HG03342 (cell line): ENCODE measurements at regions not wholly inside any gene's neighbourhood (a gene's known extent, or its start where the extent isn't known, plus 50 kb on each side); places are given as distances from the start of the nearest gene placed in this dataset.
"Not testable (repeated sequence)": the region's sequence is repeated elsewhere in the genome, so short reads cannot be mapped to it uniquely, and the experiment has no call there.

Source experiments
- ATAC-seq: cut with Tn5 transposase; IDR thresholded peaks from one replicate; pipeline ENCODE4 v1.9.1; 2021; ENCODE audit warnings: mild to moderate bottlenecking, moderate library complexity; ENCODE audit not compliant: unreplicated experiment

- peak; percentile 100 for ATAC-seq
Measured at GRCh38 chr1:223992456-223993246, 121.3 kb upstream of the FBXO28 start.

- ATAC-seq, result not testable (repeated sequence)
Measured at GRCh38 chr1:223991297-223991857, 122.5 kb upstream of the FBXO28 start.

GRCh38 chr1:223961985-223962384 is 116.2 kb upstream of the TP53BP2 start:
- ATAC-seq, result not testable (repeated sequence)

- ATAC-seq, result not testable (repeated sequence)
Measured at GRCh38 chr1:223952801-223953200, 107.1 kb upstream of the TP53BP2 start.

- ATAC-seq, result not testable (repeated sequence)
Measured at GRCh38 chr1:223951551-223951950, 105.8 kb upstream of the TP53BP2 start.

- ATAC-seq, result not testable (repeated sequence)
Measured at GRCh38 chr1:223949944-223950343, 104.2 kb upstream of the TP53BP2 start.

GRCh38 chr1:223948041-223948440 is 102.3 kb upstream of the TP53BP2 start:
- not testable (repeated sequence) for ATAC-seq

GRCh38 chr1:223936592-223936991 is 90.8 kb upstream of the TP53BP2 start:
- not testable (repeated sequence) for ATAC-seq

GRCh38 chr1:223931476-223931875 is 85.7 kb upstream of the TP53BP2 start:
- ATAC-seq, result not testable (repeated sequence)

- ATAC-seq, result not testable (repeated sequence)
Measured at GRCh38 chr1:223920805-223921204, 75.1 kb upstream of the TP53BP2 start.

GRCh38 chr1:223915476-223915875 is 69.7 kb upstream of the TP53BP2 start:
- ATAC-seq, result not testable (repeated sequence)

GRCh38 chr1:223913715-223914114 is 68.0 kb upstream of the TP53BP2 start:
- ATAC-seq, result not testable (repeated sequence)

GRCh38 chr1:223907943-223908587 is 62.3 kb upstream of the TP53BP2 start:
- not testable (repeated sequence) for ATAC-seq

GRCh38 chr1:223903221-223903620 is 57.5 kb upstream of the TP53BP2 start:
- ATAC-seq, result not testable (repeated sequence)

- not testable (repeated sequence) for ATAC-seq
Measured at GRCh38 chr1:223899775-223900174, 54.0 kb upstream of the TP53BP2 start.

GRCh38 chr1:223897097-223897496 is 51.4 kb upstream of the TP53BP2 start:
- not testable (repeated sequence) for ATAC-seq

- not testable (repeated sequence) for ATAC-seq
Measured at GRCh38 chr1:223895950-223896349, 50.2 kb upstream of the TP53BP2 start.
